ENCODE measurements at regions not wholly inside any gene's neighbourhood (a gene's known extent, or its start where the extent isn't known, plus 50 kb on each side); places are given as distances from the start of the nearest gene placed in this dataset.

GRCh38 chr10:28135258-28135657, 136.4 kb upstream of the ODAD2 start:
- TF ChIP-seq CTCF (IDR thresholded peaks at IDR 0.05), result no peak
- TF ChIP-seq ZFX (IDR thresholded peaks at IDR 0.05; ENCODE audit: borderline replicate concordance), result no peak

All from 22Rv1 (cell line).